ENCODE measurements at regions not wholly inside any gene's neighbourhood (a gene's known extent, or its start where the extent isn't known, plus 50 kb on each side); places are given as distances from the start of the nearest gene placed in this dataset.

GRCh38 chr21:19236209-19236608 lies 832.6 kb upstream of the TMPRSS15 start:
- BruUV-seq (replicated peaks) = no TSS peak
- POLR2A ChIA-PET = no interaction called here
- Histone ChIP-seq H3K9ac (replicated peaks; ENCODE audit: extremely low read depth, insufficient read depth, low read length) (no peak overlapping the region), H3K79me2 (ENCODE audit: control insufficient read depth, insufficient read depth, low read length) (no peaks in the 10 kb centered on the region), H3K4me3 (replicated peaks in 1 of 3; ENCODE audit: insufficient read depth in 1 of 3, low read depth in 1 of 3, low read length in 3 of 3) (no peak overlapping the region), H3K4me1 (ENCODE audit: control insufficient read depth, extremely low read depth, insufficient read depth, low read length) (no peaks in the 10 kb centered on the region), H4K20me1 (replicated peaks; ENCODE audit: control insufficient read depth, extremely low read depth, insufficient read depth, low read length) (no peaks in the 10 kb centered on the region), H3K27ac (ENCODE audit: insufficient read depth, low read depth, low read length) (no peak overlapping the region), H3K36me3 (ENCODE audit: control insufficient read depth in 2 of 2, extremely low read depth in 1 of 2, insufficient read depth in 2 of 2, low read length in 2 of 2) (no peaks in the 10 kb centered on the region), H3K4me2 (ENCODE audit: insufficient read depth, low read length) (no peak overlapping the region), H3K9me1 (replicated peaks; ENCODE audit: control insufficient read depth, extremely low read depth, insufficient read depth, low read length) (no peaks in the 10 kb centered on the region), H2AFZ (ENCODE audit: low read depth, low read length) (no peak overlapping the region), H3K27me3 (ENCODE audit: control insufficient read depth in 2 of 2, insufficient read depth in 2 of 2, low read length in 2 of 2) (no peaks in the 10 kb centered on the region), H3K9me3 (replicated peaks; ENCODE audit: control insufficient read depth, insufficient read depth, low read length) (no peaks in the 10 kb centered on the region)
- FAIRE-seq (no peak), DNase-seq (ENCODE audit: low read depth, low spot score) (no peak)
- CTCF ChIA-PET = no interaction called here
- TF ChIP-seq MYC (IDR thresholded peaks at IDR 0.05; ENCODE audit: low read depth, low read length) (no peak), EZH2 (IDR thresholded peaks at IDR 0.05; ENCODE audit: borderline replicate concordance, low read depth, low read length, severe bottlenecking) (no peak), GATA2 (IDR thresholded peaks at IDR 0.05; ENCODE audit: insufficient read depth, insufficient read length, low read depth, low read length) (no peak), POLR2AphosphoS5 (IDR thresholded peaks at IDR 0.05; ENCODE audit: insufficient read depth, low read depth, low read length) (no peak), FOS (IDR thresholded peaks at IDR 0.05; ENCODE audit: borderline replicate concordance, insufficient read depth, low read length) (no peak), JUN (IDR thresholded peaks at IDR 0.05; ENCODE audit: borderline replicate concordance, insufficient read depth, insufficient read length, low read depth) (no peak), POLR2A (IDR thresholded peaks at IDR 0.05; ENCODE audit: low read depth, low read length) (no peak)
- TF ChIP-seq, protein P1, sequence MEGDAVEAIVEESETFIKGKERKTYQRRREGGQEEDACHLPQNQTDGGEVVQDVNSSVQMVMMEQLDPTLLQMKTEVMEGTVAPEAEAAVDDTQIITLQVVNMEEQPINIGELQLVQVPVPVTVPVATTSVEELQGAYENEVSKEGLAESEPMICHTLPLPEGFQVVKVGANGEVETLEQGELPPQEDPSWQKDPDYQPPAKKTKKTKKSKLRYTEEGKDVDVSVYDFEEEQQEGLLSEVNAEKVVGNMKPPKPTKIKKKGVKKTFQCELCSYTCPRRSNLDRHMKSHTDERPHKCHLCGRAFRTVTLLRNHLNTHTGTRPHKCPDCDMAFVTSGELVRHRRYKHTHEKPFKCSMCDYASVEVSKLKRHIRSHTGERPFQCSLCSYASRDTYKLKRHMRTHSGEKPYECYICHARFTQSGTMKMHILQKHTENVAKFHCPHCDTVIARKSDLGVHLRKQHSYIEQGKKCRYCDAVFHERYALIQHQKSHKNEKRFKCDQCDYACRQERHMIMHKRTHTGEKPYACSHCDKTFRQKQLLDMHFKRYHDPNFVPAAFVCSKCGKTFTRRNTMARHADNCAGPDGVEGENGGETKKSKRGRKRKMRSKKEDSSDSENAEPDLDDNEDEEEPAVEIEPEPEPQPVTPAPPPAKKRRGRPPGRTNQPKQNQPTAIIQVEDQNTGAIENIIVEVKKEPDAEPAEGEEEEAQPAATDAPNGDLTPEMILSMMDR (IDR thresholded peaks at IDR 0.05; ENCODE audit: extremely low read depth in 1 of 2, insufficient read depth in 1 of 2, low read depth in 1 of 2, low read length in 2 of 2) = no peak
- TF ChIP-seq, protein P2, sequence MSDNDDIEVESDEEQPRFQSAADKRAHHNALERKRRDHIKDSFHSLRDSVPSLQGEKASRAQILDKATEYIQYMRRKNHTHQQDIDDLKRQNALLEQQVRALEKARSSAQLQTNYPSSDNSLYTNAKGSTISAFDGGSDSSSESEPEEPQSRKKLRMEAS (IDR thresholded peaks at IDR 0.05; ENCODE audit: insufficient read depth, insufficient read length) = no peak
- dilution Hi-C loops (cut with MboI; ENCODE audit: extremely low pct_ligation_motif_present, low sequenced_read_pairs) (no loop called here), intact Hi-C loops (cut with micrococcal nuclease) (no loop called here)

Measured in endothelial cell of umbilical vein (primary cell).